ENCODE measurements at regions not wholly inside any gene's neighbourhood (a gene's known extent, or its start where the extent isn't known, plus 50 kb on each side); places are given as distances from the start of the nearest gene placed in this dataset.
"Not testable (repeated sequence)": the region's sequence is repeated elsewhere in the genome, so short reads cannot be mapped to it uniquely, and the experiment has no call there.

DNA sequence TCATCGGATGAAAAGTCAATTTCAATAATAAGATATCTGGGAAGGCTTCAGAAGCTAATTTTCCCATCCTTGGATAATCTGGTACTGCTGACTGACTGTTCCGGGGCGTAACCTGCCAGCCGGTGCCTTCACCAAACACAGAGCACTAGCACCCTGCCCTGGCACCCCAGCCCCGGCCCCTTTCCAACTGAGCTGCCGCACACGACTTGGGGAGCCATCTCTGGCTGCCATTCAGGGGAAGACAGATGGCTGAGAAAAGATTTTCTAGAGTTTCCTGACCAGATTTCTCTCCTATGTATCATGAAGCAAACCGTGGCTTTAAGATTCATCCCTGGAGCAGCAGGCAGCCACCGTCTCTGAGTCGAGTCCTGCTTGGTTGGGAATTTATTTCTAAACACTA, 96.0 kb upstream of the SYT6 start (continued):
- no peak for TF ChIP-seq TSC22D4 (tag; IDR thresholded peaks at IDR 0.05)

DNA sequence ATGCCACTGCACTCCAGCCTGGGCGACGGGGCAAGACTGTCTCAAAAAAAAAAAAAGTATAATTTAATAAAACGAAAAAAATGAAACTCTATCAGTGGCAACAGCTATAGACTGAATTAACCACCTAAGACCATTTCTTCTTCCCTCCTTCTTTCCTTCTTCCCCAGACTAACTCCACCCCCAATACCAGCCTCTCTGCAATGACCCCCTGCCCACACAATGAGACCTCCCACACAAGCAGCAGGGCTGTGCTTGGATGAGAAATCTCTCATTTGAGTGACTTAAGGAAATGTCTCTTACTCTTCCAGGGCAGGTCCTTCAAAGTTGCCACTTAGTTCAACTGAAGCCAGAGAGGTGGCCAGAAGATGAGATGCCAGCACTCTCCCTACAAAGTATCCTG, 94.5 kb upstream of the SYT6 start:
- intact Hi-C loops (cut with micrococcal nuclease) (no loop called here), in situ Hi-C loops (cut with MboI) (no loop called here)
- no peak overlapping the region for H3K4me3 ChIP-seq
- no peak overlapping the region for H3K27ac ChIP-seq (ENCODE audit: extremely low read depth, low read depth, low read length)
- CTCF ChIA-PET (ENCODE audit: low intra/inter-chr PET ratio), result no interaction called here
- H3K9me1 ChIP-seq (ENCODE audit: control insufficient read depth, insufficient read depth, low read length), result no peaks in the 10 kb centered on the region
- FAIRE-seq (no peak), DNase-seq (ENCODE audit: extremely low read depth in 1 of 4, low spot score in 3 of 4) (no peak), ATAC-seq (no peak)
- TF ChIP-seq, protein P1, sequence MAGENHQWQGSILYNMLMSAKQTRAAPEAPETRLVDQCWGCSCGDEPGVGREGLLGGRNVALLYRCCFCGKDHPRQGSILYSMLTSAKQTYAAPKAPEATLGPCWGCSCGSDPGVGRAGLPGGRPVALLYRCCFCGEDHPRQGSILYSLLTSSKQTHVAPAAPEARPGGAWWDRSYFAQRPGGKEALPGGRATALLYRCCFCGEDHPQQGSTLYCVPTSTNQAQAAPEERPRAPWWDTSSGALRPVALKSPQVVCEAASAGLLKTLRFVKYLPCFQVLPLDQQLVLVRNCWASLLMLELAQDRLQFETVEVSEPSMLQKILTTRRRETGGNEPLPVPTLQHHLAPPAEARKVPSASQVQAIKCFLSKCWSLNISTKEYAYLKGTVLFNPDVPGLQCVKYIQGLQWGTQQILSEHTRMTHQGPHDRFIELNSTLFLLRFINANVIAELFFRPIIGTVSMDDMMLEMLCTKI (IDR thresholded peaks at IDR 0.05; ENCODE audit: partially characterized antibody), result no peak
- TF ChIP-seq HEY1 (CRISPR knock-in tag; IDR thresholded peaks at IDR 0.05; ENCODE audit: borderline replicate concordance) (no peak), PTTG1 (tag; IDR thresholded peaks at IDR 0.05; ENCODE audit: low read depth) (no peak), ZKSCAN3 (CRISPR knock-in tag; IDR thresholded peaks at IDR 0.05) (no peak), XRCC3 (IDR thresholded peaks at IDR 0.05) (no peak), NELFE (IDR thresholded peaks at IDR 0.05; ENCODE audit: insufficient read depth, insufficient read length) (no peak), CEBPG (CRISPR knock-in tag; IDR thresholded peaks at IDR 0.05) (no peak), CEBPG (tag; conservative IDR thresholded peaks at IDR 0.05 in 1 of 2, IDR thresholded peaks at IDR 0.05 in 1 of 2) (no peak)
- TF ChIP-seq, protein P2, sequence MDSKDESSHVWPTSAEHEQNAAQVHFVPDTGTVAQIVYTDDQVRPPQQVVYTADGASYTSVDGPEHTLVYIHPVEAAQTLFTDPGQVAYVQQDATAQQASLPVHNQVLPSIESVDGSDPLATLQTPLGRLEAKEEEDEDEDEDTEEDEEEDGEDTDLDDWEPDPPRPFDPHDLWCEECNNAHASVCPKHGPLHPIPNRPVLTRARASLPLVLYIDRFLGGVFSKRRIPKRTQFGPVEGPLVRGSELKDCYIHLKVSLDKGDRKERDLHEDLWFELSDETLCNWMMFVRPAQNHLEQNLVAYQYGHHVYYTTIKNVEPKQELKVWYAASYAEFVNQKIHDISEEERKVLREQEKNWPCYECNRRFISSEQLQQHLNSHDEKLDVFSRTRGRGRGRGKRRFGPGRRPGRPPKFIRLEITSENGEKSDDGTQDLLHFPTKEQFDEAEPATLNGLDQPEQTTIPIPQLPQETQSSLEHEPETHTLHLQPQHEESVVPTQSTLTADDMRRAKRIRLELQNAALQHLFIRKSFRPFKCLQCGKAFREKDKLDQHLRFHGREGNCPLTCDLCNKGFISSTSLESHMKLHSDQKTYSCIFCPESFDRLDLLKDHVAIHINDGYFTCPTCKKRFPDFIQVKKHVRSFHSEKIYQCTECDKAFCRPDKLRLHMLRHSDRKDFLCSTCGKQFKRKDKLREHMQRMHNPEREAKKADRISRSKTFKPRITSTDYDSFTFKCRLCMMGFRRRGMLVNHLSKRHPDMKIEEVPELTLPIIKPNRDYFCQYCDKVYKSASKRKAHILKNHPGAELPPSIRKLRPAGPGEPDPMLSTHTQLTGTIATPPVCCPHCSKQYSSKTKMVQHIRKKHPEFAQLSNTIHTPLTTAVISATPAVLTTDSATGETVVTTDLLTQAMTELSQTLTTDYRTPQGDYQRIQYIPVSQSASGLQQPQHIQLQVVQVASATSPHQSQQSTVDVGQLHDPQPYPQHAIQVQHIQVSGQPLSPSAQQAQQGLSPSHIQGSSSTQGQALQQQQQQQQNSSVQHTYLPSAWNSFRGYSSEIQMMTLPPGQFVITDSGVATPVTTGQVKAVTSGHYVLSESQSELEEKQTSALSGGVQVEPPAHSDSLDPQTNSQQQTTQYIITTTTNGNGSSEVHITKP (IDR thresholded peaks at IDR 0.05; ENCODE audit: partially characterized antibody), result peak; percentile 51
- no peaks in the 10 kb centered on the region for H3K9me3 ChIP-seq (replicated peaks; ENCODE audit: control insufficient read depth, insufficient read depth, low read depth, low read length)
- POLR2A ChIA-PET, result interaction anchor here (0.7 kb wide), 1 partner anchor 128 kb away, joined by 3 read pairs; no protein-coding TSS in a partner anchor
- no peaks in the 10 kb centered on the region for H3K4me1 ChIP-seq (replicated peaks in 1 of 2; ENCODE audit: control insufficient read depth in 2 of 2, insufficient read depth in 2 of 2, low read length in 2 of 2)
- no peaks in the 10 kb centered on the region; the same call in 1 of the 2 replicates for H4K20me1 ChIP-seq (replicated peaks; ENCODE audit: control insufficient read depth, insufficient read depth, low read length)
- no peaks in the 10 kb centered on the region for H3K36me3 ChIP-seq (ENCODE audit: control insufficient read depth, insufficient read depth, low read length)
- no peak overlapping the region for H3K9ac ChIP-seq (ENCODE audit: insufficient read depth in 1 of 2, low read depth in 2 of 2, low read length in 2 of 2)
- H3K27me3 ChIP-seq (ENCODE audit: control insufficient read depth in 2 of 2, insufficient read depth in 2 of 2, low read length in 2 of 2), result peaks cover 5 to 24% of the 10 kb centered on the region in 2 experiments; a peak in 4 of 5 replicates
- 0% methylated on average over 3 of the region's 3 CpGs for WGBS (ENCODE audit: insufficient coverage, low coverage, missing lambda C conversion rate)
- BruUV-seq (replicated peaks), result no TSS peak
- no peak overlapping the region for H2AFZ ChIP-seq (ENCODE audit: low read depth, low read length)
- no peak overlapping the region for H3K4me2 ChIP-seq (ENCODE audit: insufficient read depth, low read length)
- no peaks in the 10 kb centered on the region for H3K79me2 ChIP-seq (ENCODE audit: control insufficient read depth, insufficient read depth, low read length)

DNA sequence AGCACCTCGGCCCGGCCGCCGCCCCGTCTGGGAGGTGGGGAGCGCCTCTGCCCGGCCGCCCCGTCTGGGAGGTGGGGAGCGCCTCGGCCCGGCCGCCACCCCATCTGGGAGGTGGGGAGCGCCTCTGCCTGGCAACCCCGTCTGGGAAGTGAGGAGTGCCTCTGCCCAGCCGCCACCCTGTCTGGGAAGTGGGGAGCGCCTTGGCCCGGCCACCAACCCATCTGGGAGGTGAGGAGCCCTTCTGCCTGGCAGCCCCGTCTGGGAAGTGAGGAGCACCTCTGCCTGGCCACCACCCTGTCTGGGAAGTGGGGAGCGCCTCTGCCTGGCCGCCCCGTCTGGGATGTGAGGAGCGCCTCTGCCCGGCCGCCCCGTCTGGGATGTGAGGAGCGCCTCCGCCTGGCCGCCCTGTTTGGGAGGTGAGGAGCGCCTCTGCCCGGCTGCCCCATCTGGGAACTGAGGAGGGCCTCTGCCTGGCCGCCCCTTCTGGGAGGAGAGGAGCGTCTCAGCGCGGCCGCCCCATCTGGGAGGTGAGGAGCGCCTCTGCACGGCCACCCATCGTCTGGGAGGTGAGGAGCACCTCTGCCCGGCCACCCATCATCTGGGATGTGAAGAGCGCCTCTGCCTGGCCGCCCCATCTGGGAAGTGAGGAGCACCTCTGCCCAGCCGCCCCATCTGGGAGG, 89.0 kb upstream of the SYT6 start:
- ATAC-seq; FAIRE-seq; H3K9ac ChIP-seq (ENCODE audit: insufficient read depth in 1 of 2, low read depth in 2 of 2, low read length in 2 of 2); H2AFZ ChIP-seq (ENCODE audit: low read depth, low read length); BruUV-seq (replicated peaks); H3K9me1 ChIP-seq (ENCODE audit: control insufficient read depth, insufficient read depth, low read length); H3K4me1 ChIP-seq (replicated peaks in 1 of 2; ENCODE audit: control insufficient read depth in 2 of 2, insufficient read depth in 2 of 2, low read length in 2 of 2); H3K36me3 ChIP-seq (ENCODE audit: control insufficient read depth, insufficient read depth, low read length); H3K79me2 ChIP-seq (ENCODE audit: control insufficient read depth, insufficient read depth, low read length); DNase-seq (ENCODE audit: extremely low read depth in 1 of 4, low spot score in 3 of 4); H3K4me2 ChIP-seq (ENCODE audit: insufficient read depth, low read length); H3K4me3 ChIP-seq; H3K9me3 ChIP-seq (replicated peaks; ENCODE audit: control insufficient read depth, insufficient read depth, low read depth, low read length); intact Hi-C loops (cut with micrococcal nuclease); H4K20me1 ChIP-seq (replicated peaks; ENCODE audit: control insufficient read depth, insufficient read depth, low read length); POLR2A ChIA-PET; CTCF ChIA-PET (ENCODE audit: low intra/inter-chr PET ratio); H3K27me3 ChIP-seq (ENCODE audit: control insufficient read depth in 2 of 2, insufficient read depth in 2 of 2, low read length in 2 of 2); in situ Hi-C loops (cut with MboI); H3K27ac ChIP-seq (ENCODE audit: extremely low read depth, low read depth, low read length): not testable (repeated sequence)
- WGBS (ENCODE audit: insufficient coverage, low coverage, missing lambda C conversion rate), result 4% methylated on average over 29 of the region's 43 CpGs

Data from K562 (cell line).